Endometrium (tissue), 2 donors: ENCODE measurements at regions not wholly inside any gene's neighbourhood (a gene's known extent, or its start where the extent isn't known, plus 50 kb on each side); places are given as distances from the start of the nearest gene placed in this dataset.

ENCODE experiments used
- FAIRE-seq: peaks from 2 replicates; lab custom pipeline; 2012; peaks lifted over from hg19 to GRCh38; lab: Jason Lieb, UNC
- donor health status: control.
- donor health status: control.

DNA sequence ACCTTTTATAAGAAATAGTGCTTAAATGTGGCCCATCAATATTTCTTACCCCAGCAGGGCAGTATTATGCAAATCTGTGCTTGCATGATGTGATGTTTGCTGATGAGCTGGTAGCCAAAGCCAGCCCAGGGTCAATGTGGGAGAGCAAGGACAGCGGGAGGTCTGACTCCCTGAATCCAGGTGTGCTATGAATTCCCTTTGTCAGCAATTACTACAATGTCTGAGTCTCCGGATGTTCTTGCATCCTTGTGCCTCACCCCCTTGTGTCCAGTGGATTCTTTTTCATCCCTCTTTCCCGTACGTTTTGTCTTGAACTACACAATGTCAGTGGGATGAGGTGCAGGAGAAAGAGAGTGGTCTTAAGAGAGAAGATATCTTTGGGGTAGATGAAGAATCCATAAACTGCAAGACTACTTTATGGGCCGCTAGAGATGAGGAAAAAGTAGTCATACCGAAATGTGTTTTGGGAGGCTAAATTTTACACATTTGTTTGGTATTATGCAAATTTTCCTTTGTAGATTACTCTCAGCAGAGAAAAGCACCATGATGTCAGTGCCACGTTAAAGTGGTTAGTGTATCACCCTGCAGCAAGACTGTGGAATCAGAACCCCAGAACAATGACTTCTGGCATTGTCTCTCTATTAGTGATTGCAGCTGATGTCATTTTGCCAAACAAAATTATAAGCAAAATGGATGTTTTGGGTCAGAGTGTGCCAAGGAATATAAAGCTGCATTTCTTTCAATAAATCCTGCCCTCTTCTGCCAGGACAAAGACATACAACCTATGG, 53.5 kb upstream of the TSHZ3 start:
- no peak for FAIRE-seq

DNA sequence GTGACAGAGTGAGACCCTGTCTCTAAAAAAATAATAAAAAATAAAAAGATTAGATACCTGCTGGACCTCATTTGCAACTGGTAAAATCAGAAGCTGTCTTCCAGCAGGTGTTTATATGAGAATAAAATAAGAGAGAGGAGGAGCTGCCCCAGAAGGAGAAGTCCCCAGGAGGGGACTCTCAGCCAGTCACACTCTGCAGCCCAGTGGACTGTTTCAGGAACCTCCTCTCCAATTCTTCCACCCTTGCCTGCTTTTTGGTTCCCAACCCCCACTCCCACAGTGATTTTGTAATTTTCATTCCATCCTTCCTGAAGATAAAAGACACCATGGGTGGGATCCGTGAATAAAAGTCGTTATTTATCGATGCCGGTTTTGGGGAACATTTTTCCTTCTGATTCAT, 56.9 kb upstream of the TSHZ3 start:
- FAIRE-seq, result no peak

DNA sequence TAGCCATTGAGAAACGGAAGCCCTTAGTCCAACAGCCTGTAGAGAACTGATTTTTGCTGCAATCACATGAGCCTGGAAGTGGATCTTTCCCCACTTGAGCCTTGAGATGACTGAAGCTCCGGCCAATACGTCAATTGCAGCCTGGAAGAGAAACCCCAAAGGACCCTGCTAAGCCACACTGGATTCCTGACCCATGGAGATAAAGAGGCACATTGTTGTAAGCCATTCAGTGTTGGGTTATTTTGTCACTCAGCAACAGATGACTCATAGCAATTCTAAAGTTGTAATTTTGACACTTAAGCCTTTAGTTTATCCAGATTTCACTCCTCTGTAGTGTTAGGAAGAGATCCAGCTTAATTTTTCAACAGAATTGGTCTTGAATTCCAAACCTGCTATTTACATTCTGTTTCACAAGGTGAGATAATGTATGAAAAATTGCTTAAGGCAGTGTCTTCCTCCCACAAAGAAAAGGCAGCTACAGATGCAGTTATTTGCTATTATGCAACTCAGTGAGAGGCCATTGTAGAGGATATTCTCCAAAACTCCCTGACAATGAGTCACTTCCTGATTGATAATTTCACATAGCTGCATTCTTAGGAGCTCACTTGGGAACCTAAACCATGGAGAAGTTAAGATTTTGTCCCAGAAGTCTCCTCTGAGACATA, 59.4 kb upstream of the TSHZ3 start:
- FAIRE-seq, result no peak

DNA sequence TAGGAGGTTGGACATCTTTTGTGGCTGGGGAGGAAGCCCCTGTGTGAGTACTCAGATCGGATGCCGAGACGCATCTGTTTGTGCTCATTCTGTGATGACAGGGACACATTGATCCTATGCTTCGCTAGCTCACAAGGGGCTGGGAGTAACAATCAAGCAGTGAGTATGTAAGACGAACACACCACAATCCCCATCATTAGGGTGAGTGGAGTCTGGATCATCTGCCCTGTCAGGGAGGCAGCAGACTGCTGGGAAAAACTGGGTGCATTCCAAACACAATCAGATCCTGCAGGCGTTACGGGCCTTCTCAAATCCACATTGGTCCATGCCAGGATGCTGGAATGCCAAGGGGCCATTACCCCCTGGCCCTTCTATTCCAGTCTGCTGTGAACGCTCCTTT, 64.1 kb upstream of the TSHZ3 start:
- FAIRE-seq, result no peak

DNA sequence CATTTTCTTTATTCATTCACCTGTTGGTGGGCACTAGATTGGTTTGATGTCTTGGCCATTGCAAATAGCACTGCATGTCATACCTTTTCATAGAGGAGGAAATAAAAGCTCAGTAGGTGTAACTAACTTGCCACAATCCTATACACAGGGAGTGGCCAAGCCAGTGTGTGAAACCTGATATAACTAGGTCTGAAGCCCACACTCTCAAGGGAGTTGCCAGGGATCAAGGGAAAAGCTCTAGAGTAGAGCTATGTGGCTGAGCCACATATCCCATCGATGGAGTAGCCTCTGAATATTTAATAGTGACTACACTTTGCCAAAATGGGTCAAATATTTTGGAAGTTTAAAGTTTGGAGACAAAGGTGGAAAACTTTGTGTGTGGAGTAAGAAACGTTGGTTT, 66.1 kb upstream of the TSHZ3 start:
- FAIRE-seq, result no peak

DNA sequence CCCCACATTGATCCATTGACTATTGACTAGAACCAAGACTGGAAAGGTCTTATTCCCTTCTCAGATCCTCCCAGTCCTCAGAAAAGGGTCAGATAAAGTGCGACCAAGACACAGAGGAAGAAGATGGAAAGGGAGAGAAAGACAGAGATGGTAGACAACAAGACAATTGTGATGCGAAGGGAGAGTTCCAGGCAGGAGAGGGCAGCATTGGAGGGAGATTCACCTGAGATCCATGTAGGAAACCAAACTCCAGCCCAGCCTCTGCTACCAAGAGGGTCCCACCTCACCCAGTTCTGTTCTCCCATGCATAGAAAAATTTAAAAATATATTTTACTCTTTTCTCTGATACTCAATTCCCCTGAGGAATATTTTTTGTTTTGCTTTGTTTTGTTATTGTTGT, 67.3 kb upstream of the TSHZ3 start:
- no peak for FAIRE-seq

DNA sequence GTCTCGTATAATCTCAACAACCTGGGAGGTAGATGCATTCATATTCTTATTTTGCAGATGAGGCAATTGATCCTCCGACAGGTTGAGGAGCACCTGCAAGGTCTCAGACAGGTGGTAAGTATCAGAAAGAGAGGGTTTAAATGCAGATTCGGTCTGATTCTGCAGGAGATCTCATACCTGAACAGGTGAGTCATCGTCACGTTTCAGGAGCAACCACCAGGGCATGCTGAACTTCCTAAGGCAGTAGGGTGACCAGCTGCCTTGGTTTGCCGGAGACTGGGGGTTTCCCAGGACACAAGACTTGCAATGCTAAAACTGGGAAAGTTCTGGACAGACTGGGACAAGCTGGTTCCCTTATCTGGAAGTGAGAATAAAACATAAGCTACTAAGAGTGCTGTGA, 68.8 kb upstream of the TSHZ3 start:
- no peak for FAIRE-seq

DNA sequence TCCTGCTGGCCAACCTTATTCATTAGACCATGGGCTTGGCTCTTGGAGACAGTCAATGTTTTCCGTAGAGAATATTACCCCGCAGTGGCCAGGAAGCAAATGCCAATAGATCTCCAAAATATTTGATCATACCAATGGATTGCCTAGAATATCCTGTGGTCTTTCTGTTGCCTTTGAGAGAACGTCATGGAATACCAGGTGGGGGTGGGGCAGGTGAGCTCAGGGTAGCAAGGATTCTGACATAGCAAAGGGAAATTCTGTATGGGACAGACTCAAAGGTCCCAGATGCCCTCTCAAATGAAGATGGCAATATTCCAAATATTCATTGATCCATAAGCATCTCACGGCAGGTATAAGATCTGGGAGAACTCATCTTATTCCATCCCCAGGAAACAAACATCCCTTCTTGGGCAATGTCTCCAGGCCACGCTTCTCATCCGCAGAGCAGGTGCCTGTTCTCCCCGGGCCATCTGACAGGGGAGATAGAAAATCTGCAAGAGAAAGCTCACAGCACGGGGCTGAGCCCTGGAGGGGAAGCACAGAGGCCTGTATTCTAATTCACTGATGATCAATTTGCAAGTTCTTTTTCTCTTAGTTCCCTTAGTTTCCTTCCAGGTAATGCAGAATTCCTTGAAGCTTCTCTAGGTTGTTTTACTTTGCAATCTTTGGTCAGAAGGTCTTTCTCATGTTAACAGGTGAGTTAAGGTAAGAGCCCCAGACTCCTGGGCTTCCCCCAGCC, 69.6 kb upstream of the TSHZ3 start:
- FAIRE-seq, result no peak

DNA sequence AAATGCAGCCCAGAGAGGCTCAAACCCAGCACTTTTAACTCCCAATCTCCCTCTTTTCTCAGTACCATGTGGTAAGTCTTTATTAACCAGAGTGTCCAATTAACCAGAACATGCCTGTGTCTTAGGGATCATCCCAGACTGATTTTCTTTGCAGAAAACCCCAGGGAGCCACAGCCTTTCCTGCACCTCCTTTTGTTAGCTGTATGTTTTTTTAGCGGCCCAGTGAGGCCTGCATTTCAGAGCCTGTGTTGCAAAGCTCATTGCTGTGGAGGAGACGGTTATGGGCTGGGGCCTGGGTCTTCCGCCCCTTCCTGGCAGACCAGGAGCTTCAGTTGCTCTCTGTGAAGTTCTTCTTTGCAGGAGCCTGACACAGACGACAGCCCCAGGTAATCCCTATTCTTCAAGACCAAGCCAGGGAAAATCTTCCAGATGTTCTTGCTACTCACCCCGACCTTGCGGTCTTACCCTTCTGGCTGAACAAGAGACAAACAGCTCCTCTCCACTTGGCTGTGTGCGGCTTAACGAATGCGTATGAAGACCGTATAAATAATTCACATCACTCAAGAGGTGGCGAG, 70.7 kb upstream of the TSHZ3 start:
- no peak for FAIRE-seq

DNA sequence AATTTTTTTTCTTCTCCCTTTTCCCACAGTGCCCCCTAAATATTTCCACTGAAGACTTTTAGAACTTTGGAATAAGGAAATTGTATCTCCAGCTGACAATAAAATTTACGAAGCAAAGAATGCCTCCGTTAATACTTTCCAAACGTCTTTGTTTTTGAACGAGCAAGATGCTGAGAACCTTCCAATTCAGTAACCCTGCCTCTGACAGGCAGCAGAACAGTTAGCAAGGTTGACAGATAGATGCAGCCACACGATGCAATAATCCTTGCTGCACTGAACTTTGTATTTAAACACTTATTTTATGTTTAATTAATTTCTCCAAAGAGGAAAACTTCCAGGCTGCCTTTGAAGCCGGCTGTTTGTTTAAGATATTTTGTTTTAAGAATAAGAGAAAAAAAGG, 71.8 kb upstream of the TSHZ3 start:
- FAIRE-seq, result no peak

DNA sequence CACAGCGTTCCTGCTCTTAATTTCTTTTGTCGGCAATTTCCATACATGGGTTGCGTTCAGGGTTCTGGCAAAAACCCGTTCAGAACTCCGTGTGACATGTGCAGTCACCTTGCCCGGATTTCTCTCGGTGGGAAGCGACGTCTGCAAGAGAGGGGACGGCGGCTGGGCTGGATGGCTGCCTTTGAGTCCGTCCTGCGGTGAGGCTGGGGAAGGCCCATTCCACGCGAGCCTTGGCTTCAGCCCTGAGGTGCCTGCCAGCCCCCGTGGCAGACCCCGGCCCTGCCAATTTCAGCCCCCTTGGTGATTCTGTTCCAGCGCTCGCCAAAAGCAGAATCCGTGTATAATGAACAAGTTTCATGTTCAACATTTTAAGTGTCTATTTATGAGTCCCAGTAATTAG, 72.6 kb upstream of the TSHZ3 start:
- no peak for FAIRE-seq

DNA sequence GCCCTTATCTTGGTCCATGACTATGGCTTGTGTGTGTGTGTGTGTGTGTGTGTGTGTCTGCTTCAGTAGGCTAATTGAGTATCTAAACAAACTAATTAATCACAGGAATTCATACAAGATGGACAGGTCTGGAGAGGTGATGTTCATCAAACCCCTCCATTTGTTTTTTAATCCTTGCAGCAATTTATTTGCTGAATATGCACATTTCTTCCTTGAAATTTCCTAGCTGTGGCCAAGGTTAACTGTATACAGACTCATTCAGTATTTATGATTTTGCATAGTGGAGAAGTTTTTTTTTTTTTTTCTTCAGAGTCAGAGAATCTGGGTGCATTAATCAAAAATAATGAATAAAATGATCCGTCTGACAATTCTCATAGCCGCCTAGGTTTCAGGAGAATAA, 74.7 kb upstream of the TSHZ3 start:
- peak; percentile 51 for FAIRE-seq

DNA sequence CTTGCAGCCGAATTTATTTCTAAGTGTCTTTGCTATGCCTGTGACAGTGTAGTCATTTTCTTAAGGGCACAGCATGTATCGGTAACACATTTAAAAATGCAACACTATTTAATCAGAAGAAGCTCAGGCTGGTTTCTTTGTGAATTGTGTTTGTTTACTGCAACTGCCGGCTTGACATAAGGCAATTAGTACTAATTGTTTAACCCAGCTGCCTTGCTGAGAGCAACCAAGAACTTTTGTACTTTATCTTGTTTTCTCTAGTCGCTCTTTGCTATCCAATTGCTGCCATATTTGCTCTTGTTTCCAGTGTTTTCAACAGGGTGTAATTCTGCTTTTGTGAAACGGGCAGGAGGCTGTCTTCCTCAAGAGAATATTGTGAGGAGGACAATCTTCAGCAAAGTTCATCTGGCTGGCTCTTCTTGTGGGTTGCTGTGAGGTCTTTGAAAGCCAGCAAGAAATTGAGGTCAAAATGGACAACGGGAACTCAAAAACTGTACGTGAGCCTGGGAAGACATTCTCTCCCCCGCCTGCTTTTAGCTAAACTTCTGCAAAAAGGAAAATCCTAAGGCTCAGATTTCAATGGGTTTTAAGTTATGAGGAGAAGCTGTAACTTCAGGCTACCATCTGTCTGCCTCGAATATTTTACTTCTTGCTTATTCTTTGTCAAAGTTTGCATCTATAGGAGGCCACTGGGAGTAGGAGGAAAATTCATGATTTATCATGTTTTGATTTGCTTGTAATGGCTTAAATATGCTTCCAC, 75.8 kb upstream of the TSHZ3 start:
- peak; percentile 93 for FAIRE-seq

DNA sequence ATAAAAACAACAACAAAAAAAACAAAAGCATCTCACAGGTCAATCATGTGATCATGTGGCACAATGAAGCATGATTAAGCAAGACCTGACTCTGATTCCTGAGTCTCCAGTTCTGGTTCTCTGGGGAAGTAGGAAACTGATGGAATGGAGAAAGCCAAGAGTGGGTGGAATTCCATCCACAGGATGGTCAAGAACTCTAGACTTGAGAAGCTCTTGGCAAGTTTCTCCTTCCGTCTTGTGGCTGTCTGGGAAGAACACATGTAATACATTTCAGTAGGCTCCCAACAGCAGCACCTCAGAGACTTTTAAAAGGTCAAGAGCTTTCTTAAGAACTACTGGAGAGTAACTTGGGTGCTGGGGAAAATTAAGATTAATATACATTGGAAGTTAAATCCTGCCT, 78.6 kb upstream of the TSHZ3 start:
- FAIRE-seq, result no peak

DNA sequence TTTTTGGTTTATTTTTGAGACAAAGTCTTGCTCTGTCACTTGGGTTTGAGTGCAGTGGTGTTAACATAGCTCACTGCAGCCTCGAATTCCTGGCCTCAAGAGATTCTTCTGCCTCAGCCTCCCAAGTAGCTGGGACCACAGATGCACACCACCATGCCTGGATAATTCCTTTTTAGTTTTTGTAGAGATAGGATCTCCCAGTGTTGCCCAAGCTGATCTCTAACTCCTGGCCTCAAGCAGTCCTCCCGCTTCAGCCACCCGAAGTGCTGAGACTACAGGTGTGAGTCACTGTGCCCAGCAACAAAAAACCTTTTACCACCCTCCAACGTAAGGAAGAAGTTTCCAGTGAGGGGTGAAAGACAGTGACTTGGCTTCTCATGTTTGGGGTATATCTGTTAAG, 81.1 kb upstream of the TSHZ3 start:
- FAIRE-seq, result no peak

DNA sequence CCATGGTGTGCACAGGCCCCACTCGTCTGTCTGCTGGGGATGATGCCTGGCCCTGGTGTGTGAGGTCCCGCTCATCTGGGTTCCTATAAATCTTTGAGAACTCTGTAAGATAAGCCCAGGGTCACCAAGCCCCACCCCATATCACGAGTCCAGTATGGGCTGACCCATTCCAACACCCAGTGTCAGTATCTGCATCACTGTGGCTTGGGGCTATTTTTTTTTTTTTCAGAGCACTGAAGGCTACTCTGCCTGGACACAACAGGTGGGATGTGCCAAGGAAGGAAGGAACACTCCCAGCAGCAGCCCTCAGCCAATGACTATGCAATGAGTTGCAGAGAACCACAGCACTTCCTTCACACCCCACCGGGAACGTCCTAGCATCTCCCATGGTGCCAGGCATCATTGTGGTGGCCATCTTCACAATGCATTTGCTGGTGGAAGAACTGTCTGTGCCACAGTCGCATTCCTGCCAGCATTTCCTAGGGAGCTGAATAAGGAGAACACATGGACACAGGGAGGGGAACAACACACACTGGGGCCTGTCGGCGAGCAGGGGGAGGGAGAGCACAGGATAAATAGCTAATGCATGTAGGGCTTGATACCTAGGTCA, 83.1 kb upstream of the TSHZ3 start:
- no peak for FAIRE-seq

DNA sequence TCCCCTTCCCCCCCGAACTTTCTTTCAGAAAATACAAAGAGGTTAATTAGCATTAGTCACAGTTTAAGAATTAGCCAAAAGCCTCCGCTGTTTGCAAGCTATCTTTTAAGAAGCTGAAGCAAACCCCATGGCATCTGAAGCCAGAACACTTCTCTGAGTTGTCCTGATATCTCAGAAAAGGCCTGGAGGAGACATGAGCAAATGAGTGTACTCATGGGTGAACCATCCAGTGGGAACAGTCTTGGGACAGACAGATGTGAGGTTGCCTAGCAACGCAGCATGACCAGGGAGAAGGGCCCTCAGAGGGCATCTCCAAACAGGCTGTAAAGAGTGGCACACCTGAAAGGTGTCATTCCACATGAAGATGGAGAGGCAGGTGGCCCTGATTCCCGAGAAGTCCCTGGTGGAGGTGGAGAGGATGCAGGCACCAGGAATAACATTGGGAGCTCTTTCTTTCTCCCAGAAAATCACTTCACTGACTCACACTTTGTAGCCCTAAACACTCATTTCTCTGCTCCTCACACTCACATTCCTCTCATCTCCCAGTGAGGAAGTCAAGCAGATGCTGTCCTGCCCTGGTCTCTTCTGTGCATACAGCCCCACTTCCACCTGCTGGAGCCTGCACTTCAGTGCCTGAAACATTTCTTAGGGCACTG, 87.0 kb upstream of the TSHZ3 start:
- no peak for FAIRE-seq

DNA sequence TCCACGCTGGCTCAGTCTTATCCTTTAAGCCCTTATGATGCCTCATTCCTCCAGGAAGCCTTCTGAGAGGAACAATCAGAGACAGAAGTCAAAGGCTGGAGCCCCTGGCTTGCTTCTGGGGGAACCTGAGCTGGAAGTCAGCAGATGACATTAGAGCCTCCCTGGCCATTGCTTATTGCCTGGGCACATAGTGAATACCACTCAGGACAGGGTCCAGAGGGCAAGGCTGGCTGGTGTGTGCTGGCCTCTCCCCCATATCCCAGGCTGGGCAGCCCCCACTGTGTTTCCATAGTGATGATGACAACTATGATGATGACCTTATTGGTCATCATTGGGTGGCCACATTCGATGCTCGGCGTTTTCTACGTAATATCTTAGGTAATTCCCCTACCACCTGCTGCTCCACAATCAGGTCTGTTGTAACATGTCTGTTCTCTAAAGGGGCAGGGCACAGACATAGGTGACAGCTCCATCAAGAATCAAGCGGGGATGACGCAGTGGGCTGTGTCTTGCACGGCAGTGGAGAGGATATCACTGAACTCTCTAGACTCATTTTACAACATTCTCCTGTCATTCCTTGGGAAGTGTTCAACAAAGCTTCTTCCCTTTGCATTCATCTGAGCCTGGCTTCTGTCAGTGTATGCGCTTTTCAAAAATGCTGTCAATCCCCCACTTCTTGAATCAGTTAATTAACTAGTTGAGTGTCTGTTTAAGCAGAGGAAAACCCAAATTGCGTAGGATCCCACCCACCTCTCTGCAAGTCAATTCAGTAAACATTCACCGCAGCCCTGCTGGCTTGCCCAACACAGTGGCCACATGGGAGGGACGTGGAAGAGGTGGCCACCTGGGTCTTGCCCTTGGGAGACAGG, 89.4 kb upstream of the TSHZ3 start:
- FAIRE-seq, result no peak

DNA sequence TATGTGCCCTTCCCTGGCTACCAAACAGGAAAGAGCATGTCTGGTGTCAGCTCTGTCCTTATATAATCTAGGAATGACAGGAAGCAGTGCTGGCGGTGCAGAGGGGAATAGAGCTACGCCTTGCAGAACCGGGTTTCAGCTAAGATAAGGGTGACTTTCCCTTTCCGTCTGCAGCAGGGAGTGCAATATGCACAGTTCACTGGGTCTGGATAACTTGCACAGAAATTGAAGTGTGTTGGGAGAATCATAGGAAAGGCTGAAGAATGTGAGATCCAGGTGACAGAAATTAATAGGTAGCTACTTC, 90.0 kb upstream of the TSHZ3 start:
- no peak for FAIRE-seq

DNA sequence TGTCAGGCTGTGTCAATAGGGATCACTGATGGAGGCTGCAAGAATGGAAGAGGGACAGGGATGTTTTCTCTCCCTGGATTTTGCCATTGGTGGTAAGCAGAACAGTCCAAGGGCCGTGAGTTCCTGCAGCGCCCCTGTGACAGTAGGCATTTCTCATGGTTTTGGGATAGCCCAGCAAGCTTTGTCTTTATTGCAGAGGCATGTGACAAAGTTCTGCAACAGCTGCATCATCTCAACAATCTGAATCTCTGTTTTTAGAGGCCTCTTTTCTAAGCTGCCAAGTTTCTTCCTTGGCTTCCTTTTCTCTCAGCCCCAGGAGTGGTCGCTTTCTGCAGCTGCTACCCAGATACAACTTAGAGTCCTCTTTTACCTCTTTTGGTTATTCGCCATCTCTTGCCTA, 95.7 kb upstream of the TSHZ3 start:
- no peak for FAIRE-seq

DNA sequence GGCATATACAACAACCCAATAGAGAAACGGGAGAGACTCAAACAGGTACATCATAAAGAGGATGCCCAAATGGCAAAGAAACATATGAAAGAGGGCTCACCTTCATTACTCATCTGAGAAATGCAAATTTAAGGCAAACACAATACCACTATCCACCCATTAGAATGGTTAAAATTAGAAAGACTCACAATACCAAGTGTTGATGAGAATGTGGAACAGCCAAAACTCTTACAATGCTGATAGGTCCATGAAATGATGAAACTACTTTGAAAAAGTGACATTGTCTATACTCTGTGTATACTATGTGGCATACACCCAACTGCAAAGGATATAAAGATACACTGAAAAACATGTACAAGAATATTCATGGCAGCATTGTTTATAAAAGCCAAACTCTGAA, 96.2 kb upstream of the TSHZ3 start:
- no peak for FAIRE-seq
